Activated effector memory CD4-positive, alpha-beta T cell treated with anti-CD3 and anti-CD28 coated beads, Interleukin-2, amount 50 U/mL, for 16 hours (primary cell): ENCODE measurements at regions not wholly inside any gene's neighbourhood (a gene's known extent, or its start where the extent isn't known, plus 50 kb on each side); places are given as distances from the start of the nearest gene placed in this dataset.

Experiments
- DNase-seq: peaks from one replicate; pipeline ENCODE4 v3.0.0-alpha.2; 2020

DNA sequence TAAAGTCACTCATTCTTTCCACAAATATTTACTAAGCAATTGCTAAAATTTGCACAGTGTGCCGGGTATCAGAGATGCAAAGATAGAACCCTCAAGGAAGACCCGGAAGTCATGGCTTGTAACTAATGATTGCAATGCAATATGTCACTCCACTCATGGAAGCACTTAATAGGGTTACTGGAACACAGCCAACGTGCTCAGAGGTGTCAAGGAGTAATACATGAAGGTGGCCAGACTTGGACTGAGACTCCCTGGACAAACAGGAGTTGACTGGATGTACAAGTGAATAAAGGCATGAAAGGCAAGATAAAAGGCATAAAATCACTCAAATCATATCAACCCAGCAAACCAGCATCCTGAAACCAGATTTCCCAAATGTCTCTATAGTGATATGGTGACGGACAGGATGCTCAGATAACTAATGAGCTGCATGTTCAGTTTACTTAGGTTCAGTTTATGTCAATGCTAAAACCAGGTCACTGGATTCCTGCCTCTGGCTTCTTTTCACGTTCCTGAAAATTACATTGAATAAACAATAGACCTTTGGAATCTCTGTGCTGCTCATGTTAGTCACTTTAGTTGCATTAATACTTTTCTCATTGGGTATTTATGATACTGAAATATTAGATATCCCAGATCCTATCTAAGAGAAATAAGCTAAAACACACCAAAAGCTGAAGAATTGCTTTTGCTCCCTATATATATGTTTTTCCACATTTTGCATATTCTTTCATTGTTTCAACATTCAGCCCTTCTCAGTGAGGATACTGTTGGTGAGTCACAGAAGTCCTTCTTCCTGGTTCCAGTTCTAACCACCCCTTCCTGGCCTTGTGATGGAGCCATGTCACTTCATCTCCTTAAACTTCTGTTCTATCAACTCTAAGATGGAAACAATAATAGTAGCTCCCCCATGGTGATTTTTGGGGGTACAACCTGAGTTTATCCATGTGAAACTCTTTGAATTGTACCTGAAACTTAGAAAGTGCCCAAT is 688.9 kb upstream of the ID2 start:
- DNase-seq = no peak

DNA sequence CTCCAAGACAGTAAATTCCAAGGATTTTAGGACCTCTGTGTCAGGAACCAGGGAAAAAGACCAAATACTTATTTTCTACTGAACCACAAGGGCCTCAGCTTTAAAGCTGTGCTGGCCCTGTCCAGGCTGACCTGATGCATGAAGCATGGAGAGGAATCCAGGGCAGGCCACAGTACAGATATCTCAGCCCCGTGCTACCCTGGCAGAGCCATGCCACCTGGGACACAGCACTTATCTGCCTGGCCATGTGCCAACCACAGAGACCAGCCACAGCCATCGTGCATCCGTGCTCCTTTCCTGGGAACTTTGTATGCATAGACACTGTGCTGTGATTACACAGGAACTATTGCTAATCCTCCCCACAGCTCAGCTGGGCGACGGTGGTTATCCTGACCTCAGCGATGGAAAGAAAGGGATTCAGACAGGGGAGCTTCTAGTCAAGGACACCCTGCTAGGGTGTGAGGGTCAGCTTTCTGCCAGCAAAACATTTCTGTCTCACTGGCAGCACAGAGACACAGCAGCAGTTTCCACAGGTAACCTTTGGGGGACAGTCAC is 687.4 kb upstream of the ID2 start:
- no peak for DNase-seq

DNA sequence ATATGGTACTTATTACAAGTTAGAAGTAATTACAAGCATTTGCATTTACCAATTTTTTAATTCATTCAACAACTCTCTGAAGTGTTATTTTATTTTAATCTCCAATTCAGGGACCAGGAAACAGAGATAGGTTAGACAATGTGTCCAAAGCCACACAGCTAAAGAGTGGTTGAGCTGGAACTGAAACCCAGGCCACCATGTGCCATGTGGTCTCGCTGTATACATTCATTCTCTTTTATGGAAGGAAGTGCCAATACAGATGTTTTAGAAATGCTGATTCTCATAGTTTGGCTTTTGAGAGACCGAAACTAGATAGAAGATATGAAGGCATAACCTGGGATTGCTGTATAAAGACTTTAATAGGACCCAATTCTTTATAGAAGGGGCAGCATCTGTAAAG is 684.6 kb upstream of the ID2 start:
- no peak for DNase-seq

DNA sequence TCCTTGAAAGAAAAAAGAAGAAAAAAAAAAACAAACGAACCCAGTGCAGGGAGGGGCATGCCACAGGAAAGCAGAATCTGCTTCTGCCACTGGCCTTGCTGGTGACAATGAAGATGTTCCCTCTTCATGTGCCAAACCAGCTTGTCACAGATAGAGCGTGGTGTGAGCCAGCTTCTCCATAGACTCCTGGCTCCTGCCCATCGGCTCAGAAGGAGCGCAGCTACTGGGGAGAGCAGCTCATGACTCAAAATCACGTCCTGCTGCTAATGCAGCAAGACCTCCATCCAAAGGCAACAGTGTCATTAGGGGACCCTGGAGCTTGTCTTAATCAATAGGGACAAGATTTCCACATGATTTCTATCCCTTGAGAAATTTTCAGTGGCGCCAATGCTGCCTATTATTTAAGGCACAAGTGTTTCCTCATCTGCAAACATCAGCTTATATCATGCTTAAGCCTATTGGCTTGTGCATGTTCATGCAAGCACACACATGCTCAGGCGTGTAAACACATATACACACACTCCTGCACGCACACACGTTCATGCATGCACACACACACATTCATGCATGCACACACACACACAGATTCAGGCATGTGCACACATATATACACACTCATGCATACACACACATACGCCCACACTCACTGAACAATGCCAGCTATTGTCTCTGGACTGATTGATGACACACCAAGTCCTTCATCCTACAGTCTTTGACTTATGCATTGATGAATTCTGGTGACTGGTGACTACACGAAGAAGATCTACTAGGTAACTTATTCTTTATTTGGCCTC is 682.0 kb upstream of the ID2 start:
- no peak for DNase-seq

DNA sequence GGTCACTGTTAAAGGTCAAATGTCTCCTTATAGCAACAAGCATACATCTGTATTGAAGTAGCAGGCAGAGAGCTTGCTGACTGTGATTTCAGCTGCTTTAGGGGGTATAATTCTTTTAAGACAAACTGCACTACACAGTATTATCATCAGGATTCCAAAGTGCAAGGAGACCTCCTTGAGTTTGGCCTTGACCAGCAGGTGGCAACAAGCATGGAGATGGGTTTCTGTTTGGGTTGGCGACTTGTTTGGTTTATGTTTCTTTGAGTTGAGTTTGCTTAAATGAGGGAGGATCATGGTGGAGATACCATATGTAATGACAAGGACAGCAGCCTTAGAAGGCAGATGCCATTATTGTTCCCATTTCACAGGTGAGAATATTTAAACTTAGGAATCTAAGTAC is 681.0 kb upstream of the ID2 start:
- DNase-seq = no peak

DNA sequence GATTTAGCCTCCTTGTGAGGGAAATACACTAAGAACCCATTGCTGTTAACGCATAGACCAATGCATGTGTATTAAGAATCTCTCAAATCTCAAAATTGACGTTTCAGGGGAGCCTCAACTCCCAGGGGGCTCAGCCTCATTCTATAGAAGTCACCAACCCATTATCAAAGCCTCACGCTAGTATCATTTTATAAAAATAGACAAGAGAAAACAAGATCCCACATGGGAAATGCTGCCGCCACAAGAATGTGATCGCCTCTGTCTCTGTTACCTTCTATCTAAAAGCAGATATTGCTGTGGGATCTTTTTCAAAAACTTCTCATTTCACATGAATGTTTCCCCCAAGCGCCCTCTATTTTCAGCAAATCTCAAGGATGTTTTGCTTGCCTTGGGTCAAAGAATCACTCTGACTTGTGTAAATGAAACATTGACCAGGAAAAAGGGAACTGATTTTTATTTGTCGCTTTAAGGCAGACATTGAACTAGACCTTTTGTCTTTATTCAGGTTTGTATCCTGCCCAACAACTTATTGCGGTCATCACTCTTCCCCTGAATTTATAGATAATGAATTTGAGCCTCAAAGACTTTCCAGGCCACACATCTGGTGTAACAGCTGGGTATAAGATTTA is 679.0 kb upstream of the ID2 start:
- no peak for DNase-seq

DNA sequence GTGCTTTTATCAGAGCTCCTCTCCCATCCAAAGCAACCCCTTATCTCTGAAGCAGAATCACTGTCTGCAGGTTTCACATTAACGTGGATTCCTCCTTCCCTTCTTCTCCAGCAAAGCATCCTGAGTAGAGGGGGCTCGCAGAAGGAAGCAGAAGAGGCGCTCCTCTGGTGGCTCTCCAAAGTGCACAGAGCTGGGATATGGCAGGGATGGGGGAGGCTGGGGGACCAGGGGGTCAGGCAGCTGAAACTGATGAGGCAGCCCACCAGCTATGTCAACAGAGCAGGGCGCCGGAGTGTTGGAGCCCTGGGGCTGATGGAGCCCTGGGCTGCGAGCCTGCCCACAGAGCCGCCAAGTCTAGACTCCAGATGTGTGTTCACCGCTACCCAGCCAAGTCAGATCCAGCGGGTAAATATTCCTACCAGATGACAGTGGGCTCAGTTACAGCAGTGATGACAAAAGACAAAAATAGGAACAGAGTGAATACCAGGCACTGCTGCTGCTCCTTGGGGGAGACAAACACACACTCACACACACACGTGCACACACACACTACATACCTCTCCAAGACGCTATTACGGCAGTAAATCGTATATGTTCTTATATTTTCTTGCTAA is 678.3 kb upstream of the ID2 start:
- DNase-seq = no peak

DNA sequence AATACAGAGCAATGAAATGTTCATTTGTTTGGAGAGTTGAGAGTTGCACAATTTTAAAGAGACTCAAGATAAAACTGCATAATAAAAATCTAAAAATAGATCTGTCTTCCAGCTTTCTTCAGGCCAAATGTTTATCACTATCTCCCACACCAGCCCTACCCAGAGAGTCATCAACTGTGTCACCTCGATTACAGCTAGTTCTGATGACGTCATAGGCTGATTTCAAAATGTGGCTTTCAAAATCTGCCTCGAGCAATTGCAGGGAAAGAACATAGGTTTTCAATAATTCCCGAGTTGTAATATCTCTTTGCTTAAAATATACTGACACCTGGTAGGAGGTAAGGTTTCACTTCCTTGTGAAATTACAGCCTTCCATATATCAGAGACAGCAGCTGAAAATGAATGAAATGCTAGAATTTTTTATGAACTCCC is 677.6 kb upstream of the ID2 start:
- DNase-seq = no peak

DNA sequence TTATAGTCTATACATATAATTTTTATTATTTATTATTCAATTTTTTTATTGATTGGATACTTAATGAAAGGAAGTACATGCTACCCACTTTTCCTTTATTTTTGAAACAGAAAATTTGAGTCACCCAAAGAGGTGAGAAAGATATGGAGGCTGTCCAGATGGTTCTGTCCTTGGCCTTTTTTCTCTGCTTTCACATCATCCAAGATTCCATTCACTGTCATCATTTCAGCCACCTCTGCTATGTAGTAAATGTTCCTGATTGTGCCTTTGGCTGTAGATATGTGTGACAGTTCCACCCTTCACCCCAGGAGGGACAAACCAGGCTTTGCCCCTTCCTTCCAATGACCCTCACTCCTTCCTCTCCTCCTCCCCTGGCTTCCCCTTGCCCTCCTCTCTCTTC is 675.7 kb upstream of the ID2 start:
- no peak for DNase-seq

DNA sequence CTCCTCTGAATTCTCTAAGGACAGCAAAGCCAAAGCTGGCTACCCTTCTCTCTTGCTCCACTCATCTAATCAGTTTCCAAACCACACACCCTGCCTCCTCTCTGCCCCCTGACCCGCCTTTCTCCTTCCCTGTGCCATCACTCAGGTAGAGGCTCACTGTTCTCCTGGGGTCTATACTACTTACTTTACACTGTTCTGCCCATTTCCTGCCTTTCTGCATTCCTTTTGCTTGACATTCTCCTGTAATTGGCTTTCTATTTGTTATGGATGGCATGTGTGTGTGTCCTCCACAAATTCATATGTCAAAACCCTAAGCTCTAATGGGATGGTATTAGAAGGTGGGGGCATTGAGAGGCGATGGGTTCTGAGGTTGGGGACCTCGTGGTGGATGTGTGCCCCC is 675.2 kb upstream of the ID2 start:
- DNase-seq = no peak

DNA sequence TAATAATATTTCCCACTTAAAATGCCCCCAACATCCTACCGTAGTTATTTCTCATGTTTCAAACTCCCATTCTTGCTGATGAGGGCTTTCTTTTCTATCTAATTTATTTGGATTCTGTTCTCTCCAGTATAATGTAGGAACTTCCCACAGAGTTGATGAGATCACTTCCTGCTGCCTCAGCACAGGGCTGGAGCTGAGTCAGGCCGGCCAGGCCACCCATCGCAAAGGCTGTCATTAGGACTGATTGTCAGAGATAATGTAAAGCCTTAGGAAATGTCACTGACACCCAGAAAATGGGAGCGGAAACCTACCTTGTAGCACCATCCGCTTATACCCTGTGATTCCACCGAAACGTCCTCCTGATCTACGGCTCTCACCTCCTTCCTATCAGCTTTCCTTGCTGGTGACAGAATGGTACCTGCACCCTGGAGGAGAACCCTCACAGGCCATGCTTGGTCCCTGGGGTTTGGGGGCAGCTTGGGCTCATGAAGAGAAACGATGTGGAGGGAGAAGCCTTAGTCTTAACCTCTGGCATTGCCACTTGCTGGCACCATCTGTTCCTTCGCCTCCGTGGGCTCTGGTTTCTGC is 672.8 kb upstream of the ID2 start:
- no peak for DNase-seq

DNA sequence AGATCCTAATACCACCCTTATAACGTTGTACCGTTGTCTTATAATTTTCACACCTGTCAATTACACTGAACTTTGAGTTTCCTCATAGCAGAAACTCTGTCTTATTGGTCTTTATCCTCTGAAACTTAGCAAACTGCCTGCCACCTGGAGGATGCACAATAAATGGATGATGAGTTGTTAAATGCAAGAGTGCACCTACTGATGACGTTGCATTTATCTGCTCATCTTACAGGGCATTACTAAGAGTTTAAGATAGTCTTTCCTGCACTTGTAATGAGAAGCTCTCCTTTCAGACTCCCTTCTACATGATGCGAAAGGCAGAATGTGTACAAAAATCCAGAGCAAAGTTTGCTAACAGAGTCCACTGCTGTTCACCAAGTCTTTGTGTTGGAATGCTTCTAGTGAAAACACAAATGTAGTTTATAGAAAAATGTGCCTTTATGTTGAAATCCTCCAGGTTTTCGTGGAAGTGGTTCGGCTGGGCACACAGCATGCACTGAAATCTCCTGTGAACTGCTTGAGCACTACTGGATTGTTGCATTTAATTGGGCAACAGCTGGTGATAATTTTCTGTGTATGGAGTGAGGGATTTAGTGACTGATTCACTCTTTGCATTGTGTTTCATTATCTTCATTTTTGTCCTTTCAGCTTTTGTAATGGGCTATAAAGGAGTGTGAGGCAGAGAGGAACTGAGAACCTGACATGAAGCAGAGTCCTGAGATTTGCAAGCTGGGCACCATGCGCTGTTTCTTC is 665.8 kb upstream of the ID2 start:
- DNase-seq = no peak

DNA sequence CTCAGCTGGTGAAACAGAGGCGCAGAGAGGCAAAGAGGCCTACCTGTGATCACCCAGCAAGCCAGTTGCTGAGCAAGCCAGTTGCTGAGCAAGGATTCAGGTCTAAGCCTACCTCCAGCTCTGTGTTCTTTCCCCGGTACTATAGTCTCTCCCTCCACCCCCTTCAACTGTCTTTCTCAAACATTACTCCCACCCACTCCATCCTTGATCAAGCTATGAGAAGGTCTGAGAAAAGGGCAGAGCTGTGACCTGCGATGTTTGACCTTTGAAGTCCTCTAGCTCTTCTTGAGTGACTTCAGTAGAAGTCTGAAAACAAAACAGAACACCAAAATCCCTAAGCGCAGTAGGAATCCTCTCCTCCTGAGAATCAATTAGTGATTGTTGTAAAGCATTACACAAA is 665.2 kb upstream of the ID2 start:
- no peak for DNase-seq

DNA sequence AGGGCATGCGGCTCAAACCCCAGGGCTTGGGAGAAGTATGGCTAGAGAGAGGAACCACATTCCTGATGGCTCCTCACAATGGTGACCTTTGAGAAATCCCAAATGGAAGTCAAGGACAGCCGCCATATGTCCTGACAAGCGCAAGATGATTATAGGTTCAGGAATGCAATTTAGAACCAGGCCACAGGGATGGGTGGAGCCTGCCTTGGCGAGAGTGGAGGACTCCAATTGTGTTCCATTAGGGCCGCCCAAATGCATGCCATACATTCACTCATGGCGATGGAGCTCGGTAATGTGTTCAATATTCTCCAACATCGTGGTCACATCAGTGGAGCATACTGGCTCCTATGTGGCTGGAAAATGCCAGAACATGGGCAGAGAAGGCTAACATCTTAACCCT is 662.9 kb upstream of the ID2 start:
- no peak for DNase-seq

DNA sequence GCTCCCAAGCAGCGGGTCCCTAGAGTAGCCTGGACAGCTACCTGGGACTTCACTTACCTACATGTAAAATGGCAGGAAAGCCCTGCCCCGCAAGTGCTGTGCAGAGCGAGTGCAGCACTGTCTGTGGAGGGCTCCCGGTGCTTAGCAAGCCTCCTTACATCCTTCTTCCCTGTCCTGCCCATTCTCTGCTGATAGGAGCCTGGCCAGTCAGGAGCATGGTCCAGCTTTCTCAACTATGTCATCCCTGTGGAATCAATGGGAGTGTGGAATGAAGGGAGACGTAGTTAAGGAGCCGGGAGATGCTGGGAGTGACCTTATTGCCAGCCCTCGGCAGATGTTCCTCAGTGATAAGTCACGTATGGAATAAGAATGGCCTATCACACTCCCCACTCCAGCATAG is 661.9 kb upstream of the ID2 start:
- DNase-seq = no peak

DNA sequence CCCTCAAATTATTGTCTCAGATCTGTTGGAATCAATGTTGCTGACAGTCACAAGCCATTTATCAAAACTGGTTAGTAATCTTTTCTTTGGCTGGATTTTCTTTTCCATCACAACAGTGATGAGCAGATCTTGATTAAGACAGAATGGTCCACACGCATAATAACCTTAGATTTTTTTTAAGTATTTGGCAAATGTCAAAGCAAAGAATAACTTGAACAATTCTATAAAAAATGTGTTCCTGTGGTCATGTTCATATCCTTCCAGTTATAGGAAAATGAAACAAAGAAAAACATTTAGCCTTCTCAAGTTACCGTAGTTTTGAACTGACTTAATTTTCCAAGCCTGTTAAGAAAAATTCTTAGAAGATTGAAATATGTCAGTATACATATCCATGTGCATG is 659.9 kb upstream of the ID2 start:
- no peak for DNase-seq

DNA sequence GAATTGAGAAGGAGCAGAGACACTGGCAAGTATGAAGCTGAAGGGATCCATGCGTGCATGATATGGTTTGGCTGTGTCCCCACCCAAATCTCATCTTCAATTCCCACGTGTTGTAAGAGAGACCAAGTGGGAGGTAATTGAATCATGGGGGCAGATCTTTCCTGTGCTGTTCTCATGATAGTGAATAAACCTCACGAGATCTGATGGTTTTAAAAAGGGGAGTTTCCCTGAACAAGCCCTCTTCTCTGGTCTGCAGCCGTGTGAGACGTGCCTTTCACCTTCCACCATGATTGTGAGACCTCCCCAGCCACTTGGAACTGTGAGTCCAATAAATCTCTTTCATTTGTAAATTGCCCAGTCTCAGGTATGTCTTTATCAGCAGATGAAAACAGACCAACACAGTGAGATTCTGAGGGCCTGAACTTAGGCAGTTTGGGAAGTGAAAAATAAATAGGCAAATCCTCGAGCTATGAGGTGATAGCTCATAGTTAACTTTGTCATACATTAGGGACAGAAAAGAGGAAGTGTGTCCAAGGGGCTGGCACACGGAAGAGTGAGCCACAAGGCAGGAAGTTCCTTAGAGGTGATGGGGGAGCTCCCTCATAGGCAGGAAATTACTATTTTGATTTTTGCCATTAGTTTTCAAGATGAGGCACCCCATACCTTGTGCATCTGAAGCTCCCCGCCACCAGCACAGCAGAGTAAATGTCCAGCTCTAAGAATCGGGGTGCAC is 658.8 kb upstream of the ID2 start:
- DNase-seq = no peak

DNA sequence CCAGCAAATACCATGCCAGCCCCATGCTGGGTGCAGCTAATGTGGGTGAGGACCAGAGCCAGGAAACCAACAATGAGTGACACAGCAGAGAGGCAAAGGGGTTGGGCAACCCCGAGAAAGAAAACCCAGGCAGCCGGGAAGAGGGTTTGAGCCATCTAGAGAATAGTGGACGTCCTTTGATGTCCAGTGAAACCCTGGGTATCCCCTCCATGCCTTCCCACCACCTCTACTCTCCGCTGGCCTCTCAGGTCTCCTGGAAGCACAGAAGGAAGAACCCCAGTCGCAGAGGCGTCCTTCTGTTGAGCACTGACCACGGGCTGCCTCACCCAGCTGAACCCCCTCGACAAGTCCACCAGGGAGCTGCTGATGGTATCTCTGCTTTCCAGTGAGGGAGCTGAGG is 657.4 kb upstream of the ID2 start:
- DNase-seq = no peak

DNA sequence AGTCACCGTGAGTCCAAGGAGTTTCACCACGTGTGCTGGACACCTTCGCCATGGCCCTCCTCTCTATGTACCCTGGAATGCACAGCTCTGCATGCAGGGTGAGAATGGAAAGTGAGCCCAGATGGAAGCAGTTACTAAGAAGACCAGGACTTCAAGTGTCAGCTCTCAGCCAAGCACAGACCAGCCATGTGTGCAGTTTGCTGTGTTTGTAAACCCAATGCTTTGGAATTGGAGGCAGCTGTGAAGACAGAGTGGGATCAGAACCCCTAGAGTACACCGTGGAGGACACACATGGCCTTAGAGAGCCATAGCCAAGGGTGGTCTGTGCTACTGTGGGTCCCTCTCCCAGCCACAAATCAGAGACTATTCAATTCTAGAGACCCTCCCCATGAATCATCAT is 655.5 kb upstream of the ID2 start:
- no peak for DNase-seq

DNA sequence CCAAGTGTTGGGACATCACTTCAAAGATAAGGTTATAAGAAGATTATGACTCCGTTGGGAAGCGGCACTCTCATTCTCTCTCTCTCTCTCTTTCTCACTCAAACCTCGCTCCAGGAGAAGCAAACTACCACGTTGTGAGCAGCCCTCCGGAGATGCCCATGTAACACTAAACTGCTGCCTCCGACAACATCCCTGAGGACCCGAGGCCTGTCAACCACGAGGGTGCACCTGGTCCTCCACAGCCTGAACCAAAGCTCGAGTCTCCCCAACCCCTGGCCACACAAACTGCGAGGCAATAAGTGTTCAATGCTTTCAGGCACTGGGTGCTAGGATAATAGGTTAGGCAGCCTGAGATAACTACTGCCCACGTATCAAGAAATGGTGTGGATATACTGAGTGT is 654.5 kb upstream of the ID2 start:
- DNase-seq = no peak

DNA sequence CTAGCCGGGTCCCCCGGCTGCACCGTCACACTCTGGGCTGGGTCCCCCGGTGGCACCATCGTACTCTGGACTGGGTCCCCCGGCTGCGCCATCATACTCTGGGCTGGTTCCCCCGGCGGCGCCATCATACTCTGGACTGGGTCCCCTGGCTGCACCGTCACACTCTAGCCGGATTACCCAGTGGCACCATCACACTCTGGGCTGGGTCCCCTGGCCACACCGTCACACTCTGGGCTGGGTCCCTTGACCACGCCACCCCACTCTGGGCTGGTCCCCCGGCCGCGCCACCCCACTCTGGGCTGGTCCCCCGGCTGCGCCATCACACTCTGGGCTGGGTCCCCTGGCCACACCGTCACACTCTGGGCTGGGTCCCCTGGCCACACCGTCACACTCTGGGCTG is 653.8 kb upstream of the ID2 start:
- no peak for DNase-seq
